Neural cell (in vitro differentiated cells): ENCODE measurements at regions not wholly inside any gene's neighbourhood (a gene's known extent, or its start where the extent isn't known, plus 50 kb on each side); places are given as distances from the start of the nearest gene placed in this dataset.

ENCODE experiments used
- H2AFZ ChIP-seq: fragments of 200-600, 300-800 bp; sonication (generic), shearing (Covaris generic); 2 replicates; pipeline ENCODE4 v1.6.0; 2014; ENCODE audit warnings: low read depth, mild to moderate bottlenecking, antibody characterized with exemption, low read length, moderate library complexity
- H3F3A ChIP-seq: fragments of 200-600 bp; shearing (Covaris generic); 2 replicates; pipeline ENCODE4 v1.6.1; 2016; ENCODE audit warnings: mild to moderate bottlenecking, moderate library complexity, mixed read lengths, antibody characterized with exemption, low read length; ENCODE audit not compliant: insufficient read depth, poor library complexity, severe bottlenecking
- H3K27ac ChIP-seq: fragments of 200-600, 300-800 bp; sonication (generic), shearing (Covaris generic); 2 replicates; pipeline ENCODE4 v1.5.1; 2014; ENCODE audit warnings: mild to moderate bottlenecking, low read length, moderate library complexity
- H3K27me3 ChIP-seq: fragments of 300-800, 200-600 bp; sonication (generic), shearing (Covaris generic); 2 replicates; pipeline ENCODE4 v1.6.0; 2014; ENCODE audit warnings: mild to moderate bottlenecking, low read depth, low read length, moderate library complexity; ENCODE audit not compliant: insufficient read depth
- H3K36me3 ChIP-seq: fragments of 300-800, 200-600 bp; sonication (generic), shearing (Covaris generic); 2 replicates; pipeline ENCODE4 v1.5.1; 2014; ENCODE audit warnings: mild to moderate bottlenecking, antibody characterized with exemption, low read length, moderate library complexity; ENCODE audit not compliant: insufficient read depth
- H3K4me2 ChIP-seq: fragments of 300-800, 200-600 bp; sonication (generic), shearing (Covaris generic); 2 replicates; pipeline ENCODE4 v1.6.0; 2014; ENCODE audit warnings: mild to moderate bottlenecking, low read length
- H3K4me3 ChIP-seq: fragments of 300-800, 200-600 bp; sonication (generic), shearing (Covaris generic); 2 replicates; pipeline ENCODE4 v1.5.1; 2014; ENCODE audit warnings: mild to moderate bottlenecking, low read length, moderate library complexity
- H3K79me2 ChIP-seq: fragments of 200-600 bp; shearing (Covaris generic); replicated peaks from 2 replicates; pipeline ENCODE4 v1.6.0; 2014; ENCODE audit warnings: mild to moderate bottlenecking, low read length, moderate library complexity; ENCODE audit not compliant: insufficient read depth
- H3K9ac ChIP-seq: fragments of 300-800, 200-600 bp; sonication (generic), shearing (Covaris generic); 2 replicates; pipeline ENCODE4 v1.6.1; 2016; ENCODE audit warnings: mild to moderate bottlenecking, low read length, mixed read lengths
- H3K9me2 ChIP-seq: fragments of 200-600 bp; shearing (Covaris generic); 2 replicates; pipeline ENCODE4 v1.6.1; 2016; ENCODE audit warnings: mild to moderate bottlenecking, low read length, mixed read lengths; ENCODE audit not compliant: insufficient read depth
- H3K9me3 ChIP-seq: fragments of 200-600, 300-800 bp; sonication (generic), shearing (Covaris generic); 2 replicates; pipeline ENCODE4 v1.6.1; 2016; ENCODE audit warnings: mild to moderate bottlenecking, mixed run types, low read length, moderate library complexity, mixed read lengths
- H4K20me1 ChIP-seq: fragments of 200-600 bp; shearing (Covaris generic); 2 replicates; pipeline ENCODE4 v1.6.1; 2016; ENCODE audit warnings: mild to moderate bottlenecking, mixed run types; ENCODE audit not compliant: insufficient read depth
- CTCF ChIP-seq: fragments of 450-650 bp; IDR thresholded peaks from 2 replicates; pipeline ENCODE4 v1.5.1; 2014; ENCODE audit warnings: antibody characterized with exemption, mild to moderate bottlenecking, moderate library complexity; ENCODE audit not compliant: poor library complexity, severe bottlenecking
- EP300 ChIP-seq: fragments of 450-650 bp; conservative IDR thresholded peaks from 2 replicates; pipeline ENCODE4 v1.6.1; 2014; ENCODE audit warnings: antibody characterized with exemption, mild to moderate bottlenecking, moderate library complexity; ENCODE audit not compliant: poor library complexity, severe bottlenecking
- EZH2 ChIP-seq: fragments of 200-600, 300-800 bp; shearing (Covaris generic), sonication (generic); IDR thresholded peaks from 2 replicates; pipeline ENCODE4 v1.6.1; 2014; ENCODE audit warnings: antibody characterized with exemption, low read length, borderline replicate concordance, mild to moderate bottlenecking; ENCODE audit not compliant: insufficient read depth, poor library complexity, severe bottlenecking
- MXI1 ChIP-seq: fragments of 450-650 bp; conservative IDR thresholded peaks from 2 replicates; pipeline ENCODE4 v1.6.1; 2014; ENCODE audit warnings: antibody characterized with exemption, mild to moderate bottlenecking; ENCODE audit not compliant: poor library complexity, severe bottlenecking
- POLR2AphosphoS5 ChIP-seq: IDR thresholded peaks from 2 replicates; pipeline ENCODE4 v1.6.1; 2012
- RAD21 ChIP-seq: fragments of 450-650 bp; conservative IDR thresholded peaks from 2 replicates; pipeline ENCODE4 v1.6.1; 2014; ENCODE audit warnings: antibody characterized with exemption, mild to moderate bottlenecking, moderate library complexity
- REST ChIP-seq: IDR thresholded peaks from 2 replicates; pipeline ENCODE4 v1.6.1; 2012; ENCODE audit warnings: borderline replicate concordance
- SMC3 ChIP-seq: fragments of 450-650 bp; conservative IDR thresholded peaks from 2 replicates; pipeline ENCODE4 v1.6.1; 2014; ENCODE audit warnings: antibody characterized with exemption, mild to moderate bottlenecking, moderate library complexity; ENCODE audit not compliant: poor library complexity
- TAF1 ChIP-seq: IDR thresholded peaks from 2 replicates; pipeline ENCODE4 v1.6.1; 2012; ENCODE audit warnings: low read depth

- Histone ChIP-seq H3K4me2 (no peak overlapping the region), H3K27ac (no peak overlapping the region), H3K9ac (no peak overlapping the region), H3F3A (no peaks in the 10 kb centered on the region), H3K27me3 (no peaks in the 10 kb centered on the region), H3K9me2 (no peaks in the 10 kb centered on the region), H3K9me3 (no peaks in the 10 kb centered on the region), H2AFZ (no peak overlapping the region), H3K79me2 (no peaks in the 10 kb centered on the region), H3K4me3 (no peak overlapping the region), H3K36me3 (no peaks in the 10 kb centered on the region), H4K20me1 (no peaks in the 10 kb centered on the region)
- TF ChIP-seq POLR2AphosphoS5: no peak
- no peak for TF ChIP-seq EP300
These were observed 77.4 kb upstream of the GPR12 start for GRCh38 chr13:26837997-26838396.

GRCh38 chr13:26837102-26837501 lies 76.5 kb upstream of the GPR12 start:
- Histone ChIP-seq H3K4me2 (no peak overlapping the region), H2AFZ (no peak overlapping the region), H3K9me2 (no peaks in the 10 kb centered on the region), H3K27ac (no peak overlapping the region), H3K9me3 (no peaks in the 10 kb centered on the region), H3F3A (no peaks in the 10 kb centered on the region), H3K27me3 (no peaks in the 10 kb centered on the region), H3K36me3 (no peaks in the 10 kb centered on the region), H3K79me2 (no peaks in the 10 kb centered on the region), H3K9ac (no peak overlapping the region), H4K20me1 (no peaks in the 10 kb centered on the region), H3K4me3 (no peak overlapping the region)
- TF ChIP-seq TAF1 (no peak), REST (no peak)

- no peak overlapping the region for H3K4me2 ChIP-seq
- H3K36me3 ChIP-seq: no peaks in the 10 kb centered on the region
- H3K9ac ChIP-seq: no peak overlapping the region
- H4K20me1 ChIP-seq: no peaks in the 10 kb centered on the region
- no peak overlapping the region for H3K27ac ChIP-seq
- no peaks in the 10 kb centered on the region for H3K27me3 ChIP-seq
- no peaks in the 10 kb centered on the region for H3K9me3 ChIP-seq
- TF ChIP-seq TAF1: no peak
- TF ChIP-seq EP300: no peak
- no peak for TF ChIP-seq EZH2
- no peak for TF ChIP-seq CTCF
- no peak for TF ChIP-seq SMC3
- no peak for TF ChIP-seq MXI1
- no peak for TF ChIP-seq REST
- TF ChIP-seq RAD21: no peak
- no peak for TF ChIP-seq POLR2AphosphoS5
- no peak overlapping the region for H3K4me3 ChIP-seq
- no peaks in the 10 kb centered on the region for H3F3A ChIP-seq
- no peaks in the 10 kb centered on the region for H3K79me2 ChIP-seq
- no peaks in the 10 kb centered on the region for H3K9me2 ChIP-seq
- H2AFZ ChIP-seq: no peak overlapping the region
These were observed 76.0 kb upstream of the GPR12 start for GRCh38 chr13:26836626-26837025.
